ENCODE measurements at regions not wholly inside any gene's neighbourhood (a gene's known extent, or its start where the extent isn't known, plus 50 kb on each side); places are given as distances from the start of the nearest gene placed in this dataset.

DNA sequence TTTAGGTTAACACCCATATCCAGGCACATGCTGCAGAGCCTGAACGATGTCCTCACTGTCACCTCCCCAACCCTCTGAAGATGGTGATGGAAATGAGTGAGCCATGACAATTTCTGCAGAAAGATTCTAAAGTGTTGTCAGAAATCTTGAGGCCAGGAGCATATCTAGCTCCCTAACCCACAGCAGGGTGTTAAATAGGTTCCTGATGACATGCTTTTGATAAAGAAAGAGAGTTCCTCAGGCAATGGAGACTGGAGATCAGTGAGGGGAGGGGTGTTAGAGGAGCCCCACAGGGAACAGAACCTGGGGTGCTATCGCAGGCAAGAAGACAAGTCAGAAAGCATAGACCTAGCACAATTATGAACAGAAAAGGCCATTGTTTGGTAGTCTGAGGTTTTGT, 95.7 kb downstream of the ENC1 start:
- DNase-seq (ENCODE audit: low read depth, low spot score), result no peak
- no TSS peak for BruUV-seq (replicated peaks)
- in situ Hi-C loops (cut with MboI), result no loop called here
- Histone ChIP-seq H3K27me3 (replicated peaks in 1 of 2; ENCODE audit: control insufficient read depth in 2 of 2, insufficient read depth in 2 of 2, low read length in 1 of 2) (no peaks in the 10 kb centered on the region), H4K20me1 (ENCODE audit: control insufficient read depth, insufficient read depth) (no peaks in the 10 kb centered on the region), H3K9ac (ENCODE audit: control insufficient read depth, insufficient read depth, low read length) (no peak overlapping the region), H3K4me3 (no peak overlapping the region), H3K9me3 (replicated peaks; ENCODE audit: control insufficient read depth, insufficient read depth, low read length) (no peaks in the 10 kb centered on the region), H3K27ac (ENCODE audit: control insufficient read depth, insufficient read depth) (no peak overlapping the region), H3K4me1 (ENCODE audit: control insufficient read depth, insufficient read depth, low read length) (no peaks in the 10 kb centered on the region; the same call in 1 of the 2 replicates), H3K4me2 (ENCODE audit: control insufficient read depth, insufficient read depth) (no peak overlapping the region), H3K79me2 (ENCODE audit: control insufficient read depth, insufficient read depth, low read length) (no peaks in the 10 kb centered on the region), H2AFZ (ENCODE audit: control insufficient read depth, low read depth, low read length) (no peak overlapping the region), H3K36me3 (ENCODE audit: control insufficient read depth in 2 of 2, insufficient read depth in 2 of 2, low read length in 1 of 2) (no peaks in the 10 kb centered on the region)
- no peak for ATAC-seq
- no peak for FAIRE-seq
- SMC1A ChIA-PET (ENCODE audit: uncharacterized antibody, unreplicated experiment), result no interaction called here
- RAD21 ChIA-PET (ENCODE audit: unreplicated experiment), result no interaction called here
- intact Hi-C loops (cut with micrococcal nuclease; ENCODE audit: unreplicated experiment), result no loop called here
- TF ChIP-seq BMI1 (IDR thresholded peaks at IDR 0.05; ENCODE audit: borderline replicate concordance) (no peak), SPI1 (IDR thresholded peaks at IDR 0.05; ENCODE audit: borderline replicate concordance, insufficient read depth, low read depth, low read length) (no peak), WRNIP1 (IDR thresholded peaks at IDR 0.05; ENCODE audit: borderline replicate concordance, low read depth, low read length) (no peak), RAD21 (IDR thresholded peaks at IDR 0.05; ENCODE audit: insufficient read depth, low read depth, low read length) (no peak), TCF7 (IDR thresholded peaks at IDR 0.05; ENCODE audit: borderline replicate concordance) (no peak), MTA2 (IDR thresholded peaks at IDR 0.05; ENCODE audit: low read depth) (no peak), YY1 (IDR thresholded peaks at IDR 0.05; ENCODE audit: low read depth, low read length) (no peak)
- TF ChIP-seq, protein P1, sequence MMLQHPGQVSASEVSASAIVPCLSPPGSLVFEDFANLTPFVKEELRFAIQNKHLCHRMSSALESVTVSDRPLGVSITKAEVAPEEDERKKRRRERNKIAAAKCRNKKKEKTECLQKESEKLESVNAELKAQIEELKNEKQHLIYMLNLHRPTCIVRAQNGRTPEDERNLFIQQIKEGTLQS (IDR thresholded peaks at IDR 0.05; ENCODE audit: borderline replicate concordance, extremely low read depth, low read depth, low read length), result no peak
- CTCF ChIA-PET, result no interaction called here
- POLR2A ChIA-PET, result no interaction called here
- 63% methylated on average over 2 of the region's 2 CpGs for WGBS (ENCODE audit: insufficient coverage, insufficient replicate concordance, low lambda C conversion rate, missing lambda C conversion rate)
